ENCODE measurements at regions not wholly inside any gene's neighbourhood (a gene's known extent, or its start where the extent isn't known, plus 50 kb on each side); places are given as distances from the start of the nearest gene placed in this dataset.

GRCh38 chr17:77733576-77734296 lies 224.8 kb upstream of the TNRC6C start:
- Histone ChIP-seq H3K9me3 (ENCODE audit: control insufficient read depth in 2 of 2, low read length in 2 of 2) (peaks cover 8 to 15% of the 10 kb centered on the region in 2 experiments), H3K36me3 (ENCODE audit: control insufficient read depth, insufficient read depth, low read length) (no peaks in the 10 kb centered on the region), H3K27ac (ENCODE audit: insufficient read depth, low read length, poor library complexity, severe bottlenecking) (no peak overlapping the region), H3K27me3 (ENCODE audit: control insufficient read depth, insufficient read depth, low read length) (peaks cover 28% of the 10 kb centered on the region), H3K4me3 (ENCODE audit: low read depth, low read length) (no peak overlapping the region), H3K4me1 (ENCODE audit: control insufficient read depth, insufficient read depth, low read length, poor library complexity, severe bottlenecking) (no peaks in the 10 kb centered on the region)
- H3K27me3 Mint-ChIP-seq, result peaks cover 26% of the 10 kb centered on the region
- ATAC-seq (ENCODE audit: low read depth in 2 of 2), result no peak
- no peak overlapping the region for H3K4me3 Mint-ChIP-seq
- H3K9me3 Mint-ChIP-seq, result peaks cover 0 to 27% (median 4%) of the 10 kb centered on the region in 7 donors
- no peak overlapping the region for H3K27ac Mint-ChIP-seq
- H3K4me1 Mint-ChIP-seq, result peaks cover 0 to 7% (median 0%) of the 10 kb centered on the region in 4 donors
- H3K36me3 Mint-ChIP-seq, result peaks cover 6% of the 10 kb centered on the region
- no peak for DNase-seq

GRCh38 chr17:77734371-77735080 lies 224.0 kb upstream of the TNRC6C start:
- Histone ChIP-seq H3K9me3 (ENCODE audit: control insufficient read depth in 2 of 2, low read length in 2 of 2) (peaks cover 8 to 15% of the 10 kb centered on the region in 2 experiments), H3K4me3 (ENCODE audit: low read depth, low read length) (no peak overlapping the region), H3K27me3 (ENCODE audit: control insufficient read depth, insufficient read depth, low read length) (peaks cover 23% of the 10 kb centered on the region), H3K4me1 (ENCODE audit: control insufficient read depth, insufficient read depth, low read length, poor library complexity, severe bottlenecking) (no peaks in the 10 kb centered on the region), H3K36me3 (ENCODE audit: control insufficient read depth, insufficient read depth, low read length) (no peaks in the 10 kb centered on the region), H3K27ac (ENCODE audit: insufficient read depth, low read length, poor library complexity, severe bottlenecking) (no peak overlapping the region)
- H3K4me3 Mint-ChIP-seq, result no peak overlapping the region
- peaks cover 6% of the 10 kb centered on the region for H3K36me3 Mint-ChIP-seq
- peaks cover 18% of the 10 kb centered on the region for H3K27me3 Mint-ChIP-seq
- no peak for DNase-seq
- H3K4me1 Mint-ChIP-seq, result peaks cover 0 to 7% (median 0%) of the 10 kb centered on the region in 4 donors
- no peak for ATAC-seq (ENCODE audit: low read depth in 2 of 2)
- H3K27ac Mint-ChIP-seq, result no peak overlapping the region
- H3K9me3 Mint-ChIP-seq, result peaks cover 0 to 27% (median 4%) of the 10 kb centered on the region in 7 donors

- H3K27me3 ChIP-seq (ENCODE audit: control insufficient read depth, insufficient read depth, low read length), result peaks cover 20% of the 10 kb centered on the region
- no peak overlapping the region for H3K27ac ChIP-seq (ENCODE audit: insufficient read depth, low read length, poor library complexity, severe bottlenecking)
- Mint-ChIP-seq H3K27ac (no peak overlapping the region), H3K4me1 (peaks cover 0 to 7% (median 0%) of the 10 kb centered on the region in 4 donors), H3K27me3 (peaks cover 16% of the 10 kb centered on the region), H3K9me3 (peaks cover 0 to 22% (median 4%) of the 10 kb centered on the region in 7 donors), H3K36me3 (peaks cover 6% of the 10 kb centered on the region), H3K4me3 (no peak overlapping the region)
- no peak for ATAC-seq (ENCODE audit: low read depth in 2 of 2)
- no peaks in the 10 kb centered on the region for H3K4me1 ChIP-seq (ENCODE audit: control insufficient read depth, insufficient read depth, low read length, poor library complexity, severe bottlenecking)
- H3K36me3 ChIP-seq (ENCODE audit: control insufficient read depth, insufficient read depth, low read length), result no peaks in the 10 kb centered on the region
- H3K9me3 ChIP-seq (ENCODE audit: control insufficient read depth in 2 of 2, low read length in 2 of 2), result peaks cover 8 to 15% of the 10 kb centered on the region in 2 experiments
- DNase-seq, result no peak
- no peak overlapping the region for H3K4me3 ChIP-seq (ENCODE audit: low read depth, low read length)
Measured at GRCh38 chr17:77735081-77735565, 223.4 kb upstream of the TNRC6C start.

GRCh38 chr17:77735566-77736198 lies 222.8 kb upstream of the TNRC6C start:
- peaks cover 0 to 7% (median 0%) of the 10 kb centered on the region in 4 donors for H3K4me1 Mint-ChIP-seq
- peaks cover 18% of the 10 kb centered on the region for H3K27me3 Mint-ChIP-seq
- H3K9me3 Mint-ChIP-seq, result peaks cover 0 to 19% (median 4%) of the 10 kb centered on the region in 7 donors
- no peak overlapping the region for H3K4me3 ChIP-seq (ENCODE audit: low read depth, low read length)
- H3K36me3 Mint-ChIP-seq, result peaks cover 6% of the 10 kb centered on the region
- H3K9me3 ChIP-seq (ENCODE audit: control insufficient read depth in 2 of 2, low read length in 2 of 2), result peaks cover 8 to 15% of the 10 kb centered on the region in 2 experiments
- H3K4me3 Mint-ChIP-seq, result no peak overlapping the region
- H3K4me1 ChIP-seq (ENCODE audit: control insufficient read depth, insufficient read depth, low read length, poor library complexity, severe bottlenecking), result no peaks in the 10 kb centered on the region
- peaks cover 20% of the 10 kb centered on the region for H3K27me3 ChIP-seq (ENCODE audit: control insufficient read depth, insufficient read depth, low read length)
- H3K27ac Mint-ChIP-seq, result no peak overlapping the region
- H3K27ac ChIP-seq (ENCODE audit: insufficient read depth, low read length, poor library complexity, severe bottlenecking), result no peak overlapping the region
- DNase-seq (no peak), ATAC-seq (ENCODE audit: low read depth in 2 of 2) (no peak)
- H3K36me3 ChIP-seq (ENCODE audit: control insufficient read depth, insufficient read depth, low read length), result no peaks in the 10 kb centered on the region

GRCh38 chr17:77736199-77736585 lies 222.3 kb upstream of the TNRC6C start:
- Mint-ChIP-seq H3K9me3 (peaks cover 0 to 16% (median 4%) of the 10 kb centered on the region in 7 donors), H3K27me3 (peaks cover 18% of the 10 kb centered on the region)
- DNase-seq, result no peak

GRCh38 chr17:77736721-77737120 lies 221.8 kb upstream of the TNRC6C start:
- DNase-seq, result no peak
- Histone ChIP-seq H3K27me3 (ENCODE audit: control insufficient read depth, insufficient read depth, low read length) (peaks cover 19% of the 10 kb centered on the region), H3K4me3 (ENCODE audit: low read depth, low read length) (no peak overlapping the region), H3K9me3 (ENCODE audit: control insufficient read depth in 2 of 2, low read length in 2 of 2) (peaks cover 13 to 15% of the 10 kb centered on the region in 2 experiments), H3K27ac (ENCODE audit: insufficient read depth, low read length, poor library complexity, severe bottlenecking) (no peak overlapping the region), H3K4me1 (ENCODE audit: control insufficient read depth, insufficient read depth, low read length, poor library complexity, severe bottlenecking) (no peaks in the 10 kb centered on the region), H3K36me3 (ENCODE audit: control insufficient read depth, insufficient read depth, low read length) (no peaks in the 10 kb centered on the region)
- H3K36me3 Mint-ChIP-seq, result peaks cover 6% of the 10 kb centered on the region
- H3K27ac Mint-ChIP-seq, result no peak overlapping the region
- no peak for ATAC-seq (ENCODE audit: low read depth in 2 of 2)
- peaks cover 18% of the 10 kb centered on the region for H3K27me3 Mint-ChIP-seq
- peaks cover 0 to 7% (median 0%) of the 10 kb centered on the region in 4 donors for H3K4me1 Mint-ChIP-seq
- H3K4me3 Mint-ChIP-seq, result no peak overlapping the region
- H3K9me3 Mint-ChIP-seq, result peaks cover 0 to 16% (median 4%) of the 10 kb centered on the region in 7 donors

More at GRCh38 chr17:77736199-77736585, 222.3 kb upstream of the TNRC6C start:
- no peaks in the 10 kb centered on the region for H3K4me1 ChIP-seq (ENCODE audit: control insufficient read depth, insufficient read depth, low read length, poor library complexity, severe bottlenecking)
- no peak overlapping the region for H3K27ac Mint-ChIP-seq
- H3K9me3 ChIP-seq (ENCODE audit: control insufficient read depth in 2 of 2, low read length in 2 of 2), result peaks cover 10 to 15% of the 10 kb centered on the region in 2 experiments
- H3K4me3 Mint-ChIP-seq, result no peak overlapping the region
- H3K36me3 Mint-ChIP-seq, result peaks cover 6% of the 10 kb centered on the region
- ATAC-seq (ENCODE audit: low read depth in 2 of 2), result no peak
- no peak overlapping the region for H3K27ac ChIP-seq (ENCODE audit: insufficient read depth, low read length, poor library complexity, severe bottlenecking)
- peaks cover 20% of the 10 kb centered on the region for H3K27me3 ChIP-seq (ENCODE audit: control insufficient read depth, insufficient read depth, low read length)
- no peak overlapping the region for H3K4me3 ChIP-seq (ENCODE audit: low read depth, low read length)
- H3K36me3 ChIP-seq (ENCODE audit: control insufficient read depth, insufficient read depth, low read length), result no peaks in the 10 kb centered on the region
- peaks cover 0 to 7% (median 0%) of the 10 kb centered on the region in 4 donors for H3K4me1 Mint-ChIP-seq

- Histone ChIP-seq H3K27me3 (ENCODE audit: control insufficient read depth, insufficient read depth, low read length) (peaks cover 10% of the 10 kb centered on the region), H3K4me1 (ENCODE audit: control insufficient read depth, insufficient read depth, low read length, poor library complexity, severe bottlenecking) (no peaks in the 10 kb centered on the region), H3K36me3 (ENCODE audit: control insufficient read depth, insufficient read depth, low read length) (no peaks in the 10 kb centered on the region), H3K9me3 (ENCODE audit: control insufficient read depth in 2 of 2, low read length in 2 of 2) (peaks cover 8 to 12% of the 10 kb centered on the region in 2 experiments), H3K4me3 (ENCODE audit: low read depth, low read length) (no peak overlapping the region), H3K27ac (ENCODE audit: insufficient read depth, low read length, poor library complexity, severe bottlenecking) (no peak overlapping the region)
- Mint-ChIP-seq H3K27me3 (peaks cover 18% of the 10 kb centered on the region), H3K36me3 (peaks cover 5% of the 10 kb centered on the region), H3K4me1 (peaks cover 0 to 2% (median 0%) of the 10 kb centered on the region in 4 donors), H3K9me3 (peaks cover 0 to 12% (median 4%) of the 10 kb centered on the region in 7 donors), H3K4me3 (no peak overlapping the region), H3K27ac (no peak overlapping the region)
- ATAC-seq (ENCODE audit: low read depth in 2 of 2), result no peak
- DNase-seq, result no peak
Measured at GRCh38 chr17:77737442-77738265, 220.8 kb upstream of the TNRC6C start.
